Activated CD4-positive, alpha-beta memory T cell treated with anti-CD3 and anti-CD28 coated beads, Interleukin-2, amount 10 ng/mL, durations not matched to agents 7 days and 5 days (primary cell): ENCODE measurements at regions not wholly inside any gene's neighbourhood (a gene's known extent, or its start where the extent isn't known, plus 50 kb on each side); places are given as distances from the start of the nearest gene placed in this dataset.

Experiments
- CTCF ChIA-PET: fragments of 350-600 bp; sonication (Branson Sonifier 250); formaldehyde crosslinking; loops from one replicate; lab custom pipeline; 2021; ENCODE audit warnings: antibody characterized with exemption, inconsistent platforms; lab: Charles Lee
- POLR2A ChIA-PET: fragments of 350-600 bp; sonication (Branson Sonifier 250); formaldehyde crosslinking; loops from one replicate; lab custom pipeline; 2021; ENCODE audit warnings: antibody characterized with exemption; lab: Charles Lee
- DNase-seq: peaks from one replicate; pipeline ENCODE4 v3.0.0-alpha.2; 2020
- H3K27ac Mint-ChIP-seq: one replicate; pipeline ENCODE4 v1.8.0; 2021; ENCODE audit warnings: mild to moderate bottlenecking, mixed read lengths
- H3K27me3 Mint-ChIP-seq: one replicate; pipeline ENCODE4 v1.8.0; 2021; ENCODE audit warnings: mixed read lengths
- H3K36me3 Mint-ChIP-seq: one replicate; pipeline ENCODE4 v1.8.0; 2021; ENCODE audit warnings: low read depth, mixed read lengths
- H3K4me1 Mint-ChIP-seq: one replicate; pipeline ENCODE4 v1.8.0; 2021; ENCODE audit warnings: mixed read lengths
- H3K4me3 Mint-ChIP-seq: one replicate; pipeline ENCODE4 v1.8.0; 2021; ENCODE audit warnings: mild to moderate bottlenecking, mixed read lengths
- H3K9me3 Mint-ChIP-seq: one replicate; pipeline ENCODE4 v1.8.0; 2021; ENCODE audit warnings: mixed read lengths

DNA sequence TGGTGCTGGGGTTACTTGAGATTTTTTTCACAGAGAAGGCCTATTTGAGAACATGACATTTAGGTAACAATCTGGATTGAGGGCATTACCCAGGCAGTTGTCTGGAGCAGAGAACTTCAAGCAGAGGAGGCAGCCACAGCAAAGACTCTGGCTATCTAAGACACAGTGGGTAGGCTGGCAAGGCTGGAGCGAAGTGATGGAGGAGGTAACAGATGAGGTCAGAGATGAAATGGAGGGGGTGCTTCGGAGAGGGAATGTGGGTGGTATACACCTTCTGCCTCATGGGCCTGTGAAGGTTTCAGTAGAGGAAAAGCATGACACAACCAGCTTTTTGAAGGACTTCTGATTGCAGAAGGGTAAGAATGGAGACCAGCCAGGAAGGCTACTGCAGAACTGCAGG is 65.9 kb downstream of the TMEM174 start:
- Mint-ChIP-seq H3K4me3 (no peak overlapping the region), H3K27ac (no peak overlapping the region), H3K9me3 (no peaks in the 10 kb centered on the region), H3K36me3 (no peaks in the 10 kb centered on the region), H3K4me1 (peaks cover under 1% of the 10 kb centered on the region), H3K27me3 (peaks cover 33% of the 10 kb centered on the region)
- no peak for DNase-seq
- CTCF ChIA-PET: no interaction called here
- POLR2A ChIA-PET: no interaction called here

DNA sequence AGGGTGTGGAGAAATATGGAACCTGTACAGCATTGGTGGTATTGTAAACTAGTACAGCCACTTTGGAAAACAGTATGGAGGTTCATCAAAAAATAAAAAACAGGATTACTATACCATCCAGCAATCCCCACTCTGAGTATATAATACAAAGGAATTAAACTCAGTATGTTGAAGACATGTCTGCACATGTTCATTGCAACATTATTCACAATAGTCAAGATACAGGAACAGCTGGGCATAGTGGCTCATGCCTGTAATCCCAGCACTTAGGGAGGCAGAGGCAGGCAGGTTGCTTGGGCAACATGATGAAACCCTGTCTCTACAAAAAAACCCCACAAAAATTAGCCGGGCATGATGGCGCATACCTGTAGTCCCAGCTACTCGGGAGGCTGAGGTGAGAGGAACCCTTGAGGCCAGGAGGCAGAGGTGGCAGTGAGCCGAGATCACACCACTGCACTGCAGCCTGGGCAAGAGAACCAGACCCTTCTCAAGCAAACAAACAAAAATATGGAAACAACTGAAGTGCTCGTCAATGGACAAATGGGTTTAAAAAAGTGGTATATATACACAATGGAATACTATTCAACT is 63.6 kb downstream of the TMEM174 start:
- Mint-ChIP-seq H3K36me3 (no peaks in the 10 kb centered on the region), H3K9me3 (no peaks in the 10 kb centered on the region), H3K4me3 (no peak overlapping the region), H3K4me1 (peaks cover 13% of the 10 kb centered on the region), H3K27ac (no peak overlapping the region), H3K27me3 (peaks cover 49% of the 10 kb centered on the region)
- no peak for DNase-seq
- POLR2A ChIA-PET: no interaction called here
- CTCF ChIA-PET: no interaction called here

DNA sequence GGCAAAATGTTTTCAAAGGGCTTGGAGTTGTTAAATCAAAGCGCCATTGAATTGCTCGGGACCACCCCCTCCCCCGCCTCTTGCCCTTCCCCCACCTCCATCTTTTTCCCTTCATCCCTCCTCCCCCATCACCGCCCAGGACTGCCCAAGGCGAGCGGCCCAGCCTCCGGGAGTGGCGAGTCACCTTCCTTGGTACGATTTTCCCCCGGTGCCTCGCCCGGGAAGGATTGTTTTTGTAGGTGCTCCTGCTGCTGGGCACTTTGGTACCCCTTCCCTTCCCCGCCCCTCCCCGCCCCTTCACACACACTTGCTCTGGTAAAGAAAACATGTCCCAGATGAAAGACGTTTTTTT is 61.2 kb downstream of the TMEM174 start:
- peaks cover 69% of the 10 kb centered on the region for H3K27me3 Mint-ChIP-seq
- DNase-seq: no peak
- H3K4me1 Mint-ChIP-seq: peaks cover 17% of the 10 kb centered on the region
- ChIA-PET CTCF (no interaction called here), POLR2A (no interaction called here)
- H3K36me3 Mint-ChIP-seq: no peaks in the 10 kb centered on the region
- no peak overlapping the region for H3K4me3 Mint-ChIP-seq
- H3K27ac Mint-ChIP-seq: no peak overlapping the region
- H3K9me3 Mint-ChIP-seq: no peaks in the 10 kb centered on the region

DNA sequence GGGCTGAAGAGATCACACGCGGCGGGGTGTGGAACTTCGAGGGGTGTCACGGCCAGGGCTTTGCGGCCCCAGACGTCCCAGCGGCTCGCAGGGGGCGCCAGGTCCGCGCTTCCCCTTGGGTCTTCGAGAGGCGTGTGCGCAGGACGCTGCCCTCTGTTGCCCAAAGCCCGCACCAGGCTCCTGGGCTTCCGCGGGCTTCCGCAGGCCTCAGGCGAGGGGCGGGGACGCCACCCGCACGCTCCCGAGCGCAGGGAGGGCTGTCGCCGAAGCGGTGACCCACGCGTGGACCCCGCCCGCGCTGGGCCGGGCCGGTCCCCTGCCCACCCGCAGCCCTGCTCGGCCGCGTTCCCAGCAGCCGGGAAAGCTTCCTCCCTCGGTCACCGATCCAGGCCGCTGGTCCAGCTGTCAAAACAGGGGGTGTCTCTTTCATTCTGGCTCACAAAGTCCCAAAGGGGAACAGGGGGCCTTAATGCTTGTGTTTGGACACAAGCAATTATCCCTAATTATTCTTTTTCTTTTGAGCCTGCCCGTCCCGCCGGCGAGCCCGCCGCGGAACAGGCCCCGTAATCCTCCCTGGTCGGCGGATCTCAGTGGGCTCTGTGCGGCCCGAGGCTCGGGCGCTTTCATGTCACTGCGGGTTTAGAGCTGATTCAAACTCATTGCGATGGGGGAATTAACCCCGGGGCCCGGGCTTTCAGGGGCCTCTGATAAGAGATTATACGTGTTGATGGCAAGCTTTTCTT is 60.6 kb downstream of the TMEM174 start:
- Mint-ChIP-seq H3K36me3 (no peaks in the 10 kb centered on the region), H3K4me1 (peaks cover 17% of the 10 kb centered on the region), H3K4me3 (no peak overlapping the region), H3K27ac (no peak overlapping the region), H3K9me3 (no peaks in the 10 kb centered on the region), H3K27me3 (peaks cover 72% of the 10 kb centered on the region)
- POLR2A ChIA-PET: no interaction called here
- CTCF ChIA-PET: no interaction called here
- no peak for DNase-seq

DNA sequence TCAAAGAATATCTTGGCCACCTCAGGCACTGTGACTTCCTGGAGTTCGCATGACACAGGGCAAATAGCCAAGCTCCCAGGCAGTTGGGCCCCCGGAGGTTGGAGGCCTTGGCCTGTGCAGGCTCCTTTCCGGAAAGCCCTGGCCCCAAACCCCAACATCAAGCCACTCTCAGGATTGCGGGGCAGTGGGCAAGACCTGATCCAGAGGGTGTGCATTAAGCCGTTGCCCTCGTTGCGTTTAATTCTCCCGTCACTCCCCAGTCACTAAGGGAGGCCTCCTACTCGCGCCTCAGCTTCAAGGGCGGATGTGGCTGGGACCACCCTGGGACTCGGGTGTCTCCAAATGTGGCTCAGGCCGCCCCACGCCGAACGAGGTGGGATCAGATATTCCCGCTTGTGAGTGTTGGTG is 60.1 kb downstream of the TMEM174 start:
- peaks cover 78% of the 10 kb centered on the region for H3K27me3 Mint-ChIP-seq
- no peak overlapping the region for H3K27ac Mint-ChIP-seq
- no peak overlapping the region for H3K4me3 Mint-ChIP-seq
- DNase-seq: no peak
- ChIA-PET CTCF (no interaction called here), POLR2A (no interaction called here)
- H3K9me3 Mint-ChIP-seq: no peaks in the 10 kb centered on the region
- H3K4me1 Mint-ChIP-seq: peaks cover 17% of the 10 kb centered on the region
- no peaks in the 10 kb centered on the region for H3K36me3 Mint-ChIP-seq

DNA sequence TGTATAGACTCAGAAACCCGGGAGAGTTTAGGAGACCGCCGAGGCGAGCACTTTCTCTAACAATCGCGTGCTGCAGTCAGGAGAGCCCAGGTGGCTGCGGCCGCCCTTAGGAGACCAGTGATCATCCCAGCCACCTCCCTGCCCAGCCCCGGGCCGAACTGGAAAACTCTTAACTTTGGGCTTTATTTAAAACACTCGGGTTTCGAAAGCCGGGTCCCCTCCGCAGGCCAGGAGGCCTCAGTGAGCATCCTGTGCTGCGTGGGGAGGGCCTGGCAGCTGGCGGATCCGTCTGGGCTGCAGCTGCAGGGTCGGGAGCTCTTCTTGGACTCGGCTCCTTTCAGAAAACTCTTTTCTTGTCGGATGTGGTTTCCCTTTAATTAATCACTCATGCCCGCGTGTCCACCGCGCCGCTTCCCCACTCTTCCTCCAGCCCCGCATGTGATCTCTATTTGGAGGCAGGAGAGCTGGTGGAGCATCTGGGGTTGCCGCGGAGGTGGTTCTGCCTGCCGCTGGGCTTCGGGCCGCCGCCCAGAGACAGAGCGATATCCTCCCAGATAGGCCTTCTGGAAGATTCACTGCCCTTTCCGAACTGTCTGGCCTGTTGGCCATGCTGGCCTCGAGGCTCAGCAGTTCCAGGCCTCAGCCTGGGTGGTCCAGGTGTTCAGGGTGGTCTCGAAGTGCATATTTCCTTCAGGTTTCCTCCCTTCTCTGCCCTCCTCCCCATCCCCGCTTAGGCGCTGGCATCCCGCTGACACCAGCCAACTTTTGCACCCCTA is 59.5 kb downstream of the TMEM174 start:
- Mint-ChIP-seq H3K36me3 (no peaks in the 10 kb centered on the region), H3K27ac (no peak overlapping the region), H3K27me3 (peaks cover 84% of the 10 kb centered on the region), H3K9me3 (no peaks in the 10 kb centered on the region), H3K4me1 (peaks cover 17% of the 10 kb centered on the region), H3K4me3 (no peak overlapping the region)
- no peak for DNase-seq
- CTCF ChIA-PET: no interaction called here
- POLR2A ChIA-PET: no interaction called here

DNA sequence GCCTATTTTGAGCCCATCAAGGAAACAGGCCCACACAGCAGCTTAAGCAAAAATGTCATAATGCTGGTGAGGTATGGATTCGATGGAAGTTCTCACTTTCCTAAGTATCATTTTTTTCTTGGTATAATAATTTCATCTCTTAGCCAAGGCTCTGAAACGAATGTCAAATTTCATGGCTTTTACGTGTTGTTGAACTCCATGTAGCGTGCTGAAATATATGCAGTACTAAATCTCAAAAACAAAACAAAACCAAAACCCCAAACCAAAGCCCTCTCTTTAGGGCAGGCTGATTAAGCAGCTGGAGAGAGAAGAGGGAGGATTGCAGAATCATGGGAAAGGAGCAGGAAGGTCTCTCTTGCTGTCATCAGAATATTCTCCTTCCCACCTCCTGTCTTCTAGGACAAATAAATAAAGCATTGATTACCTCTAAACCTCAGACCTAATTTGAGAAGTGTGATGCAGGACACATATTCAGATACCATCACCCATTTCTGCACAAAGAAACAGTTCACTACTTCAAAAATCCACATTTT is 58.3 kb downstream of the TMEM174 start:
- Mint-ChIP-seq H3K4me1 (peaks cover 17% of the 10 kb centered on the region), H3K27ac (no peak overlapping the region), H3K9me3 (no peaks in the 10 kb centered on the region), H3K27me3 (peaks cover 83% of the 10 kb centered on the region), H3K4me3 (no peak overlapping the region), H3K36me3 (no peaks in the 10 kb centered on the region)
- ChIA-PET POLR2A (no interaction called here), CTCF (no interaction called here)
- no peak for DNase-seq

DNA sequence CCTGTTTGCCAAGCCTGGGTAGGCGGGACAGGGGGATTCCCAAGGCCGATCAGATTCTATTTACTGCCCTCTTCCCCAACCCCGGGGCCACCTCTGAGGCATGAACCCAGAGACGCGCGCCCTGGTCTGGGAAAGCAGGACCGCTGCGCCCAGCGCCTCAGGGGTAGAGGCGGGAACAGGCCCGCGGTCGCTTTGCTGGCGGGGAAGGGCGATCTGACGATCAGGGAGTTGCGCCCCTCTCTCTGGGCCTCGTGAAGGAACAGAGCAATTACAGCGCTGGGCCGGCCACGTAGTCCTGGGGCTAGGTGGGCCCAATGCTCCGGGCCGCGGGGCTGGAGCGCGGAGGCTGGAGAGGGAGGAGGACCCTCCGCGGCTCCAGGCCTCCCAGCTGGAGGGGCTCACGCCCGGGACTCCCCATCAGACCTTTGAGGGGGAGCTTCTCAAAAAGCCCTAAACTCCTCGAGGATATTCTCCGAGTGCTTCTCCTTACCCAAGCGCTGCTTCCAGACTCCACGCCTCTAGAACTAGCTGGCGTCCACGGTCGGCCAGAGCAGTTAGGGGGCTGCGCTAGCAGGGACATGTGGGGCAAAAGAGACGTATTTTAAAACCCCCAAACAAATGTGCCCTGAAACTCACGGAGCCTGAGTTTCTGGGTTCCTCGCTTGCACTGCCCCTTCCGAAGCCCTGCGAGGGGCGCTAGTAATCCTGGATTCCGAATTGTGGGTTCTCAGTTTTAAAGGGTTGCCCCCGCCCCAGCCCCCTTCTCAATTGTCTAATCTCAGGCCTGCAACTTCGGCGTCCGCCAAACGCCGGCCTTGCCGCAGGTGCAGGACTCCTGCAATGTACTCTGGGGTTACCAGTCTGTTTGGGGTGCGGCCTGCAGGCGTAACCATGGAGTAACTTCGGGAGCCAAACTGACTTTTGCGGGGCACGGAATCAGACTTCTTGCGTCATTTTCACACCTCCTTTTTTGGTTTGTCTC is 57.6 kb downstream of the TMEM174 start:
- ChIA-PET POLR2A (no interaction called here), CTCF (interaction anchor here (1.4 to 2.5 kb wide), 2 partner anchors 11 to 15 kb away, joined by 4 to 15 read pairs; no protein-coding TSS in a partner anchor)
- peaks cover 17% of the 10 kb centered on the region for H3K4me1 Mint-ChIP-seq
- no peaks in the 10 kb centered on the region for H3K36me3 Mint-ChIP-seq
- no peak overlapping the region for H3K27ac Mint-ChIP-seq
- H3K4me3 Mint-ChIP-seq: no peak overlapping the region
- no peaks in the 10 kb centered on the region for H3K9me3 Mint-ChIP-seq
- no peak for DNase-seq
- H3K27me3 Mint-ChIP-seq: peaks cover 81% of the 10 kb centered on the region

DNA sequence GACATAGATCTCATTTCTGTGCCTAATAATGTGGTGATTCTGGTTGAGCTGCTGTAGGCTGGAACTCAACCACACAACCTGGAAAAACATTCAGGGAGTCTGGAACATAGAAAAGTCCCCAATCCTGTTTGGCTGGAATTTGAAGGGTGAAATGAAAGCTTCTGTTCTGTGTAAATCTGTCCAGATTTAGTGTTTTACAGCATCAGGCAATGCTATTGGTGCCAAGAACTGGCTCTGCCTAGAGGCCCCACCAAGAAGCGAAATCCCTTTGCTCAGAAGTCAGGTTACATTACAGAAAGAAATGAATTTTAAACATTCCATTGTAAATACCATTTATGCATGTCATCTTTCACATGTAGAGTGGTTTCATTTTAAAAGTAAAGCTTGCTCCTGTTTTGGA is 56.3 kb downstream of the TMEM174 start:
- ChIA-PET POLR2A (no interaction called here), CTCF (interaction anchor here (1.3 to 2.5 kb wide), 3 partner anchors 11 to 13 kb away, joined by 3 to 15 read pairs (median 4); no protein-coding TSS in a partner anchor)
- Mint-ChIP-seq H3K36me3 (no peaks in the 10 kb centered on the region), H3K27ac (no peak overlapping the region), H3K4me3 (no peak overlapping the region), H3K27me3 (peaks cover 77% of the 10 kb centered on the region), H3K4me1 (peaks cover 17% of the 10 kb centered on the region), H3K9me3 (no peaks in the 10 kb centered on the region)
- no peak for DNase-seq

DNA sequence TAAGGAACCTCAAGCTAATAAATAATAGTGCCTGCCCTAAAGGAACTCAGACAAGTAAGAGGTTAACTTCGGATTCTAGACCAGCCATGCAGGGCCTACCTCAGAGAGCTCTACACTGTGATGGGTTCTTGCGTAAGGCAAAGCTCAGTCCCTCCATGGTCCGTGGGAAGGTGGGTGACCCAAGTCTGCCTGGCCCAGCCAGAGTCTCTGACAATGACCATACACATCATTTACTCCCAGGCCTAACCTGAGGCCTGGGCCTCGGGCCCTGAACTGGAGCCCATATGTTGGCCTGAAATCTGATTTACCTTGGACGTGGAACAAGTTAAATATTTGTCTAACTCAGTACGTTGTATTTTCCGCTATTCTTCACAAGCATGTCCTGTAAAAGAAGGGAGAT is 55.1 kb downstream of the TMEM174 start:
- no peak for DNase-seq
- Mint-ChIP-seq H3K4me1 (peaks cover 14% of the 10 kb centered on the region), H3K36me3 (no peaks in the 10 kb centered on the region), H3K27me3 (peaks cover 70% of the 10 kb centered on the region), H3K4me3 (no peak overlapping the region), H3K27ac (no peak overlapping the region), H3K9me3 (no peaks in the 10 kb centered on the region)
- ChIA-PET POLR2A (no interaction called here), CTCF (interaction anchor here (2.5 kb wide), 1 partner anchor 12 kb away, joined by 15 read pairs; no protein-coding TSS in a partner anchor)
